Daoy (cell line): ENCODE measurements at regions not wholly inside any gene's neighbourhood (a gene's known extent, or its start where the extent isn't known, plus 50 kb on each side); places are given as distances from the start of the nearest gene placed in this dataset.

Source experiments
- DNase-seq: peaks from one replicate; pipeline ENCODE4 v3.0.0-alpha.2; 2015; ENCODE audit warnings: low read depth

- peak; percentile 57 for DNase-seq
These were observed 50.7 kb upstream of the PAIP2B start for GRCh38 chr2:71277536-71278103.

GRCh38 chr2:71277147-71277475 is 50.2 kb upstream of the PAIP2B start:
- DNase-seq: no peak

- peak; percentile 95 for DNase-seq
These were observed 49.6 kb upstream of the PAIP2B start for GRCh38 chr2:71276311-71277146.
